ACC112 (cell line): ENCODE measurements at regions not wholly inside any gene's neighbourhood (a gene's known extent, or its start where the extent isn't known, plus 50 kb on each side); places are given as distances from the start of the nearest gene placed in this dataset.

Experiments used
- H2AFZ ChIP-seq: fragments of 200-600 bp; sonication (generic); one replicate; pipeline ENCODE4 v1.6.0; 2017; ENCODE audit warnings: antibody characterized with exemption, low read length; ENCODE audit not compliant: unreplicated experiment
- H3K27ac ChIP-seq: fragments of 200-600 bp; sonication (generic); 2 replicates; pipeline ENCODE4 v1.5.1; 2014; ENCODE audit warnings: low read depth, mild to moderate bottlenecking, antibody characterized with exemption, low read length, moderate library complexity
- H3K27me3 ChIP-seq: fragments of 200-600 bp; sonication (generic); 2 replicates; pipeline ENCODE4 v1.6.1; 2014; ENCODE audit warnings: mild to moderate bottlenecking, antibody characterized with exemption, low read length, moderate library complexity, mixed read lengths; ENCODE audit not compliant: insufficient read depth
- H3K36me3 ChIP-seq: fragments of 200-600 bp; sonication (generic); 2 replicates; pipeline ENCODE4 v1.6.1; 2016; ENCODE audit warnings: mild to moderate bottlenecking, antibody characterized with exemption, low read length, moderate library complexity, mixed read lengths; ENCODE audit not compliant: insufficient read depth
- H3K4me1 ChIP-seq: fragments of 200-600 bp; sonication (generic); one replicate; pipeline ENCODE4 v1.6.1; 2016; ENCODE audit warnings: low read length, mixed read lengths; ENCODE audit not compliant: insufficient read depth, unreplicated experiment, control insufficient read depth
- H3K4me3 ChIP-seq: fragments of 200-600 bp; sonication (generic); 2 replicates; pipeline ENCODE4 v1.5.1; 2014; ENCODE audit warnings: mild to moderate bottlenecking, low read depth, low read length
- H3K79me2 ChIP-seq: fragments of 200-600 bp; sonication (generic); one replicate; pipeline ENCODE4 v1.6.0; 2016; ENCODE audit warnings: low read length; ENCODE audit not compliant: control insufficient read depth, unreplicated experiment, insufficient read depth

DNA sequence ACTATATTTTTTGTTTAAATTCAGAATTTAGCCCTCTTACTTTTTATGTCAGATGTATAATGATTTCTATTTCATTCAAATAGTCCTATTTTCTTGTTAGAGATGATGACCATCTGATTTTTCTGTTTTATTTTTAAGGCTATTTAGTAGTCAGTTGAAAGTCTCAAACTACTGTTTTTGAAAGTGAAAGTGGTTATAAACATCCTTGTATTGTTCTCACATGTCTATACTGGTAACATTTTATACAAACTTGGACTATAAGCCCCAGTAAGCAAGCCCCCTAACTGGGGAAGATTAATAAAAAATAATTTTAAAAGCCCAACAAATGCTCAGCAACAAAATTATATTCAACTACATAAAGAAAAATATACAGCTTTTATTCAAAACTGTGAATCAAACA, 271.3 kb upstream of the RGS18 start:
- Histone ChIP-seq H2AFZ (peak overlapping the region; percentile 95), H3K27me3 (no peaks in the 10 kb centered on the region), H3K27ac (no peak overlapping the region), H3K4me1 (peaks cover 3% of the 10 kb centered on the region), H3K36me3 (no peaks in the 10 kb centered on the region), H3K4me3 (peak overlapping the region; percentile 61), H3K79me2 (no peaks in the 10 kb centered on the region)

DNA sequence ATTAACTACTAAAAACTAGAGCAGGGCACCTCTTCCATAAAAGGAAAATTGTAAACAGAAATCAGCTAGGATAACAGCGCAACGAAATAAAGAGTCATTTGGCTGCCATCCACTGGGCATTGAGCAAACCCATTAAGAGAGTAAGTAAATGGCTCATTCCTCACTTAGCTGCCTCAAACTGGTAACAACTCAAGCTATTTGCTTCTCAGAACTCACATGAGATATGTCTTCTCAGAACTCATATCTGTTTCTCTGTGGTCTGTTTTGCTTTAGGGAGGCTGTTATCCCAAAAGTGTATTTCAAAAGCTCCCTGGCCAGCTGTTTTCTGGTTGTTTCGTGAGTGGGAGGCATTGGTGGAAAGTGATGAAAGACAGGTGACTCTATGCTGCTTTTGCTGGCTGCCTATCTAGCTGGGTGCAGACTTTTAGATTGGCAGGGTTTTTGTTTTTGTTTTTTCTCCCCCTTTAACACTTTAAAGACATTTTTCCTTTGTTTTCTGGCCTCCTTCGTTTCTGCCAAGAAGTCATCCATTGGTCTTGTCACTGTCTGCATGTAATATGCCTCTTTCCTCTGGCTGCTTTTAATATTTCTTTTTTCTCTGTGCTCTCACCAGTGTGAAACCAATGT, 269.2 kb upstream of the RGS18 start:
- Histone ChIP-seq H3K27me3 (no peaks in the 10 kb centered on the region), H2AFZ (peak overlapping the region; percentile 55), H3K27ac (no peak overlapping the region), H3K36me3 (no peaks in the 10 kb centered on the region), H3K79me2 (no peaks in the 10 kb centered on the region), H3K4me1 (peaks cover 3% of the 10 kb centered on the region), H3K4me3 (no peak overlapping the region)

DNA sequence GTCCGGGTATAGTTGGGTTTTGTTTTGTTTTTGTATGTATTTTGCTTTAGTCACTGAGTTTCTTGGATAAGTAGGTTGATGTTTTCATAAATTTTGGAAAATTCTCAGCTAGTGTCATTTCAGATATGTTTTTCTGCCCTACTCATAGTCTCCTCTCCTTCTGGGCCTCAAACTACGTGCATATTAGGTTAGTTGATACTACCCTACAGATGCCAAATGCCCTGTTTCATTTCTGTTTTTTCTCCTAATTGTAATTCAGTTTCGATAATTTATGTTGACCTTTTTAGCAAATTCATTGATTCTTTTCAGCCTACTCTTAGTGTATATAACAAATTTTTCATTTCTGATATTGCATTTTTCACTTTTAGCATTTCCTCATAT, 268.6 kb upstream of the RGS18 start:
- no peak overlapping the region for H3K27ac ChIP-seq
- H2AFZ ChIP-seq = peak overlapping the region; percentile 55
- no peaks in the 10 kb centered on the region for H3K36me3 ChIP-seq
- H3K27me3 ChIP-seq = no peaks in the 10 kb centered on the region
- H3K79me2 ChIP-seq = no peaks in the 10 kb centered on the region
- H3K4me1 ChIP-seq = peaks cover 3% of the 10 kb centered on the region
- H3K4me3 ChIP-seq = no peak overlapping the region

DNA sequence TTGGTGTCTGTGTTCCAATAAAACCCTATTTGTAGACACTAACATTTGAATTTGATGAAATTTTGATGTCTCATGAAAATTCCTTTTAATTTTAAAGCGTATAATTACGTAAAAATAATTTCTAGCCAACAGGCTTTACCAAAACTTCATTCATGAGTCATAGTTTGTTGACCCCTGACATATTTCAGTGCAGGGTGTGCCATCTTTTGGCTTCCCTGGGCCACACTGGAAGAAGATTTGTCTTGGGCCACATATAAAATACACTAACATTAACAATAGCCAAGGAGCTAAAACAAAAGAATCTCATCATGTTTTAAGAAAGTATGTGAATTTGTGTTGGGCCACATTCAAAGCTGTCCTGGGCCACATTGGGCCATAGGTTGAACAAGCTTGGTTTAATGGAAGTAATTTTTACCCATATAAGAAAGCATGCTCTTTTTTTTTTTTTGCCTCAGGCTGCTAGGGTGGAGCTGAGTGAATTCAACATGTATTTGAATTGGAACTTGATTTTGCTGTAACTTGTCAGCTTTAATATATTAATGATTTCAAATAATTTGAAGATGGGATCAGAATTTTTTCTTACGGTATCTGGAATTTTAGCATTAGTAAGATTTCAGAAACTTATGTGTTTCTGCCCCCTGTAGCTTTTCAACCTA, 267.7 kb upstream of the RGS18 start:
- H2AFZ ChIP-seq = no peak overlapping the region
- no peak overlapping the region for H3K4me3 ChIP-seq

DNA sequence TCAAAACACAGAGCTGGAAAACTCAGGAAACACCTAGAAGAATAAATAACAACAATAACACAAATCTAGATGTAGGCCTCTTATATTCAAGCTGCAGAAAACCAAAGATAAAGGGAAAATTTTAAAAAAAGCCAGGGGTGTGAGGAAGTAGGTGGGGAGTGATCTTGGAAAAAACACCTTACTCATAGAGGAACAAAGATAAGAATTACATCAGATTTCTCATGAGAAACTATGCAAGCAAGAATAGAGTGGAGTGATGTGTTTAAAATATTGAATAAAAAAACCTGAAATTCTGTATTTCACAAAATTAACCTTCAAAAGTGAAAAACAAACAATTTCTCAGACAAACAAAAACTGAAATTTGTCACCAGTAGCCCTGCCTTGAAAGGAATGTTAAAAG, 265.5 kb upstream of the RGS18 start:
- Histone ChIP-seq H3K4me1 (no peaks in the 10 kb centered on the region), H3K79me2 (no peaks in the 10 kb centered on the region), H3K27me3 (no peaks in the 10 kb centered on the region), H3K27ac (no peak overlapping the region), H3K4me3 (no peak overlapping the region), H3K36me3 (no peaks in the 10 kb centered on the region), H2AFZ (no peak overlapping the region)

More for the DNA sequence above, 267.7 kb upstream of the RGS18 start:
- Histone ChIP-seq H3K79me2 (no peaks in the 10 kb centered on the region), H3K36me3 (no peaks in the 10 kb centered on the region), H3K27ac (no peak overlapping the region), H3K4me1 (peaks cover 3% of the 10 kb centered on the region), H3K27me3 (no peaks in the 10 kb centered on the region)

DNA sequence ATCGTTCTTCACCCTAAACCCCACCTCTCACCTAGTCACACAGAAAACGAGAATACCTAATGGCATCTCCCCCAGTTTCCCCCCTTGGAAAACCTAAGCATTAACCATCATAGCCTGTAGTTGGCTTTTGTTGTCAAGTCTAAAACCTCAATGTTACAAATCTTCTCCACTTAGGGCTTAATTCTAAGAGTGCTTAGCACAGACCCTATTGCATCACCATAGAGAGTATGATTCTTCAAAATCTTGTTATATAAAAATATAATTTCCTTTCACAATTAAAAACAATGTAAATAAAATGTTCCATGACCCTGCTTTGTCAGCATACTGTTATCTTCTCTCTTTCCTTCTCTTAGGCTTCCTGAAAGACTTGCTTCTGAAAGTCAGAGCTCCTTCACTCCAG, 263.2 kb upstream of the RGS18 start:
- H3K79me2 ChIP-seq = no peaks in the 10 kb centered on the region
- no peaks in the 10 kb centered on the region for H3K4me1 ChIP-seq
- no peak overlapping the region for H3K27ac ChIP-seq
- H3K36me3 ChIP-seq = no peaks in the 10 kb centered on the region
- H2AFZ ChIP-seq = no peak overlapping the region
- H3K27me3 ChIP-seq = no peaks in the 10 kb centered on the region
- no peak overlapping the region for H3K4me3 ChIP-seq

DNA sequence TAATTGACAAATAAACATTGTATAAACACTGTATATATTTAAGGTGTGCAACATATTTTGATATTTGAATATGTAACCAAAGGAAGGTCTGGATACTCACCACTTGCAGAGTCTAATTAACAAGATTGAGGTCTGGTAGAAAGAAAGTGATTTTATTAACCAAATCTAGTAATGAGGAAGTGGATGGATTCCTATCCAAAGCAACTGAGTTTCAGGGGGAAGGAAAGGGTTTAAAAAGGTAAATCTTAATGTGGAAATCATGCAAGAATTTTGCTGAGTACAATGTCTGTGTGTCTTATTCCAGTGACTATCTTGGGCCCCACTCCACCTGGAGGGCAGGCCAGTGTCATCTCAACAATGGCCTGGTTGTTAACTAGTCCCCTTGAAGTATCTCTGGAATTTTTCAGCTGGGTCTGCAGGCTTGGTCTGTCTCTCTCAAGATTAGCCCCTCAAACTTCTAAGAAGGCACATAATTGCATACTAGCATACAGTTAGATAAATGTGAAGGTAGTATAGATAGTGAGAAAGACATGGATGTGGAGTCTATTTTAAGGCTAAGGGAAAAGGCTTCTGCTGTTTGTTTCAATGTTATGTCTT, 262.7 kb upstream of the RGS18 start:
- Histone ChIP-seq H3K27ac (no peak overlapping the region), H3K36me3 (no peaks in the 10 kb centered on the region), H3K79me2 (no peaks in the 10 kb centered on the region), H2AFZ (no peak overlapping the region), H3K27me3 (no peaks in the 10 kb centered on the region), H3K4me3 (no peak overlapping the region), H3K4me1 (no peaks in the 10 kb centered on the region)

DNA sequence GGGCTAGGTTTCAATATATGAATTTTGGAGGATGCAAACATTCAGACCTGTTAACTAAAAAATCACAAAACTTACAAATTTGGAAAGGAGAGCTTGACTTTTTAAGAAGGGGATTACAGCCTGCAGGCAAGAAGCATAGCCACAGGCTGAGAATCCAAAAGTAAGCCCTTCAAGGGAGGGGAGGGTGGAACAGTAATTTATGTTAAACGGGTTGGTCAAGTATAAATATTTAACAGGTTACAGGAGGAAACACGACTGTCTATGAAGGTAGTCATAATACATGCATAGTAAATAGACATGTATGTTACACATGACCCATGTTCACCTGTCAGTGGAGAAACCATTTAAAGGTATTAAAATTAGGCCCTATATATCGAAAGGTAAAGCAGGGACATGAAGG, 261.1 kb upstream of the RGS18 start:
- no peak overlapping the region for H2AFZ ChIP-seq
- H3K27ac ChIP-seq = no peak overlapping the region
- no peaks in the 10 kb centered on the region for H3K79me2 ChIP-seq
- no peaks in the 10 kb centered on the region for H3K36me3 ChIP-seq
- no peaks in the 10 kb centered on the region for H3K27me3 ChIP-seq
- H3K4me1 ChIP-seq = no peaks in the 10 kb centered on the region
- no peak overlapping the region for H3K4me3 ChIP-seq

DNA sequence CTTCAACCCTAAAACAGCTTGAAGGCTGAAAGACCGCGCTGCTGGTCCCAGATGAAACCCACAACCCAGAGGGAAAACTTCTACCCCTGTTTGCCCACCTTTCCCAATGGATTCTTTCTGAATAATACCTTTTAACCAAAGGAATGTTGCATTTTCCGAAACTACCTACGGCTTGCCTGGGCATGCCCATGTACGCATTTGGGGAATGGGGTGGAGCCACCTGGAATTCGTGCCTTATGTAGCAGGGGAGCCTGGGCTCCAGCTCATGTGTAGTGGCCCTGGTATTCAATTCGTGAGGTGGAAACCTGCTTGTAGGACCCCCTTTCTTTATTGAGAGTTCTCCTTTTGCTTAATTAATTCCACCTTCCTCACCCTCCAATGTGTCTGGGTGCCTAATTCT, 256.6 kb upstream of the RGS18 start:
- no peaks in the 10 kb centered on the region for H3K79me2 ChIP-seq
- H3K4me1 ChIP-seq = no peaks in the 10 kb centered on the region
- H3K27ac ChIP-seq = no peak overlapping the region
- H3K27me3 ChIP-seq = no peaks in the 10 kb centered on the region
- H2AFZ ChIP-seq = no peak overlapping the region
- H3K4me3 ChIP-seq = no peak overlapping the region
- H3K36me3 ChIP-seq = no peaks in the 10 kb centered on the region

DNA sequence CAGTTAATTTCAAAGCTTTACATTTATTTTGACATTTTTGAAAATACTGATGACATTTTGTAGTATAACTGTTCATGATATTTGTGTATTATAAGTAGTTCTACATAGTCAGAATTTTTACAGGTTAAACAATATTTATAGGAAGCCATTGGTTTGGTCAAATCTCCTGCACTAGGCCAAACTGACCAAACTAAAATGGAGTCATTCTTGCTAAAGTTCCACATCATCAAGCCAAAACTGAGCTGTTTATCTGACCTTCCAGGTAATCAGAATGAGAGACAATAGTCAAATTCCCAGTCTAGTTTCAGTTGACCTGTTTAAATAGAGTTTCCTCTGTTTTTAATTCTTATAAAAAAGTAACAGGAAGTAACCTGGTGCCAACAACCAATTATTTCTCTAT, 253.3 kb upstream of the RGS18 start:
- H3K4me3 ChIP-seq = no peak overlapping the region
- H3K27ac ChIP-seq = no peak overlapping the region
- no peaks in the 10 kb centered on the region for H3K36me3 ChIP-seq
- H3K79me2 ChIP-seq = no peaks in the 10 kb centered on the region
- no peak overlapping the region for H2AFZ ChIP-seq
- no peaks in the 10 kb centered on the region for H3K4me1 ChIP-seq
- H3K27me3 ChIP-seq = no peaks in the 10 kb centered on the region

DNA sequence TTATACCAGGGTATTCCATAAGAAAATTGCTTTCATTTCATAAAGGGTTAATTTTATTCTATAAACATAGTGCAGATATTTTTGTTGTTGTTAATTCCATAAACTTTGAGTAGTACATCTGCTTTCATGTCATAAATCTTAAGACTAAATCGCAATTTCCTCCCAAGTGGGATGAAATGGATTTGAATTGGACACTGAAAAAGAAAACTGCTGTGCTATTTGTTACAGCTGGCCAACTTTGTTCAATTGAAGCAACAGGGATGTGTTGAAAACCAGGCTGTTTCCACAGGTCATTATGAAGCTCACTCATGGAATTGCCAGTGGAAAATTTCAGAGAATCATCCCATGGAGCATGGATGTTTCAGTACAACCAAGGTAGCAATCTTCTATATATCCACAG, 252.5 kb upstream of the RGS18 start:
- Histone ChIP-seq H3K4me3 (no peak overlapping the region), H3K36me3 (no peaks in the 10 kb centered on the region), H3K4me1 (no peaks in the 10 kb centered on the region), H3K27me3 (no peaks in the 10 kb centered on the region), H3K27ac (no peak overlapping the region), H3K79me2 (no peaks in the 10 kb centered on the region), H2AFZ (no peak overlapping the region)
